ENCODE measurements at regions not wholly inside any gene's neighbourhood (a gene's known extent, or its start where the extent isn't known, plus 50 kb on each side); places are given as distances from the start of the nearest gene placed in this dataset.

GRCh38 chr11:92286709-92287108, 62.1 kb downstream of the FAT3 start:
- TF ChIP-seq CTCF (IDR thresholded peaks at IDR 0.05) (no peak), POLR2A (IDR thresholded peaks at IDR 0.05) (no peak)

Measured in Peyer's patch (tissue), 4 donors.